Muscle of leg (tissue), 3 donors: ENCODE measurements at regions not wholly inside any gene's neighbourhood (a gene's known extent, or its start where the extent isn't known, plus 50 kb on each side); places are given as distances from the start of the nearest gene placed in this dataset.

Experiments
- DNase-seq: peaks from one replicate; pipeline ENCODE4 v3.0.0; 2013
- H3K27ac ChIP-seq: one replicate; pipeline ENCODE4 v1.5.1; 2013; ENCODE audit warnings: mild to moderate bottlenecking, low read length, control low read depth
- H3K27me3 ChIP-seq: one replicate; pipeline ENCODE4 v1.6.1; 2013; ENCODE audit warnings: low read length; ENCODE audit not compliant: control insufficient read depth, insufficient read depth
- H3K36me3 ChIP-seq: one replicate; pipeline ENCODE4 v1.6.1; 2013; ENCODE audit warnings: low read length; ENCODE audit not compliant: control insufficient read depth, insufficient read depth
- H3K4me1 ChIP-seq: one replicate; pipeline ENCODE4 v1.6.1; 2013; ENCODE audit warnings: low read length; ENCODE audit not compliant: control insufficient read depth, insufficient read depth
- H3K4me3 ChIP-seq: one replicate; pipeline ENCODE4 v1.5.1; 2013; ENCODE audit warnings: low read length, control low read depth
- H3K9me3 ChIP-seq: replicated peaks from 2 replicates; pipeline ENCODE4 v1.6.1; 2013; ENCODE audit warnings: low read depth, low read length; ENCODE audit not compliant: control insufficient read depth
- WGBS: methylation state at CpG from one replicate; pipeline ENCODE4 v1.1.5; 2013; ENCODE audit warnings: missing lambda C conversion rate; ENCODE audit not compliant: insufficient coverage; 5-methylcytosine and 5-hydroxymethylcytosine counted together

DNA sequence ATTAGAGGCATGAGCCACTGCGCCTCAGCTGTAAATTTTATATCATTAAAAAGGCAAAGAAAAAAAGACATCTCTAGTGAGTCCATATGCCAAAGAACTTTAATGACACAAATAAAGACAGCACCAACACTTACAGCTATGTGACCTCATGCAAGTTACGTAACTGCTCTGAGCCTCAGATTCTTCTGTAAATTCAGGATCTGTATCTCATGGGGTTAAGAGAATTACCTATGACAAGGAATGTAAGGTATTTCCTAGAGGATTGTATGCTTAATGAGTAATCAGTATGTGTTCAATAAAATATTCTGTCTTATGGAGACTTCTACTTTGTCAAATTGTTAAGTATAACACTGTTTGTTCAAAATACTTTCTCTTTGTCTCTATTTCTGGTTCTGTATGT lies 274.0 kb upstream of the GLI3 start:
- no peak for DNase-seq
- H3K4me1 ChIP-seq = no peaks in the 10 kb centered on the region
- H3K9me3 ChIP-seq = peaks cover 2% of the 10 kb centered on the region
- H3K36me3 ChIP-seq = no peaks in the 10 kb centered on the region
- no peak overlapping the region for H3K4me3 ChIP-seq
- WGBS = 80% methylated on average over 1 of the region's 2 CpGs
- H3K27me3 ChIP-seq = no peaks in the 10 kb centered on the region
- H3K27ac ChIP-seq = no peak overlapping the region

DNA sequence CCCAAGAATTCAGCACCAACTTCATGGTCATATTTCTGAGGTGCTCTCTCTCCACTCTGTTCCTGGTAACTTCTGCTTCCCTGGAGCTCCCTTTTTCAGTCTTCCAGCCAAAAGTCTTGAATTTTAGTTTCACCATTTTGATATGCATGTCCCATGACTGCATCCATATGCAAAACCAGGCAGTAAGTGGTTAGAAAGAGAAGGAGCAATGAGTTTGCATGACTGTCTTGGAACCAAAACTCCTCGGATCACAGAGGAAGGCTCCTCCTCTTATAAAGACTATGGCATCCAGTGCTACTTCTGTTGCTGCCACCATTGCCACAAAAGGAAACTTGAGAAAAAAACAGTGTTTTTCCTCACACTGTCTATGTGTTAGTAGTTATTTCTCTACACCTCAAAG lies 269.1 kb upstream of the GLI3 start:
- no peaks in the 10 kb centered on the region for H3K9me3 ChIP-seq
- no peaks in the 10 kb centered on the region for H3K4me1 ChIP-seq
- no peak for DNase-seq
- H3K36me3 ChIP-seq = no peaks in the 10 kb centered on the region
- H3K27me3 ChIP-seq = no peaks in the 10 kb centered on the region
- no CpG with 5 or more reads among the region's 1 CpG for WGBS
- H3K27ac ChIP-seq = no peak overlapping the region
- no peak overlapping the region for H3K4me3 ChIP-seq

DNA sequence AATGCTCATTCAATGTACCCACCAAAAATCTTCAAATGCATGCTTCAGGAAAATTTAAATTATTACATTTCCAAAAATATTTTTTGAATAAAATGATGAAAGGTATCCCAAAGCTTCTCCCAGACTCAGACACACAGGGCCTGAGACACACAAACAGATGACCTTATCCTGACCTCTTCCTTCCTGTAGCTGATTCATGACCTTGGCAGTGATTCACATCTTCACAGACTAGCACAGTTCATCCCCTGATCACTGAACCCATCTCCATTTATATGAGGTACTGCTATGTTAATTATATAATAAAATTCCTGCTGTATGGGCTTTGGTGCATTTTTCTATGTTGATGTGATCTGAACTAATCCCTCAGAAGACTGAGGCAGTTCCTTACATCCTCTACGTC lies 265.0 kb upstream of the GLI3 start:
- Histone ChIP-seq H3K27ac (no peak overlapping the region), H3K36me3 (no peaks in the 10 kb centered on the region), H3K27me3 (no peaks in the 10 kb centered on the region), H3K9me3 (no peaks in the 10 kb centered on the region), H3K4me3 (no peak overlapping the region), H3K4me1 (no peaks in the 10 kb centered on the region)
- no CpG with 5 or more reads among the region's 1 CpG for WGBS
- DNase-seq = no peak

DNA sequence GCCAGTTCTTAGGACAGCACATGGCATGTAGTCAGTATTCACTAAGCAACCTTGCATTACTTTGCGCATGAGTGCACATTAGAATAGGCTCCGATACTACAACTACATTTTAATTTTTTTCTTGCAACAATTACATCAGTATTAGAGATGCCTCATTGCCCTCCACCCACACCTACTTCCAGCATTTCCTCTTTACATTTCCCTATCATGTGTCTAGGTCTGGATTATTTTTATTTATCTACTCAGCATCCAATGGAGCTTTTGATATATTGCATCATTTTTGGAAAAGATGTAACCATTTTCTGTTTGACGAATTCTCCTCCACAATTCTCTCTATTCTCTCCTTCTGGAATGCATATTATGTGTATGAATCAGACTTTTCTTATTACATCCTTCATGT lies 258.2 kb upstream of the GLI3 start:
- Histone ChIP-seq H3K4me1 (peaks cover 19% of the 10 kb centered on the region), H3K4me3 (no peak overlapping the region), H3K27ac (no peak overlapping the region), H3K9me3 (no peaks in the 10 kb centered on the region), H3K27me3 (peaks cover 3% of the 10 kb centered on the region), H3K36me3 (no peaks in the 10 kb centered on the region)
- 100% methylated on average over 1 of the region's 3 CpGs for WGBS
- no peak for DNase-seq

DNA sequence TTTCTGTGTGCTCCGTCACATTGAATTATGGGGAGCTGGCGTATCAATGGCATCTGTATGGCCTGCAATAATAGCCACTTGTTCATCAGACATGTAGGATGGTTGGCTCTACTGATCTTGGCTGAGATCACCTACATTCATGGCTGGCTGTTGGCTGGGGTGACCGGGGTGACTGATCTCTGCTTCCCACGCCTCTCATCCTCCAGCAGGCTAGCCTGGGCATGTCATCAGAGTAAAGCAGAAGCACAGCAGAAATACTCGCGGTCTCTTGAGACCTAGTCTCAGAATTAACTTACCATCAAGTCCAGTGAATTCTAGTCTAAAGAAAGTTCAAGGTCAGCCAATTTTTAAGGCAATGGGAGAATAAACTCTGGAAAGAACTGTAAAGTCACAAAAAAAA lies 257.7 kb upstream of the GLI3 start:
- 80% methylated on average over 3 of the region's 6 CpGs for WGBS
- peaks cover 3% of the 10 kb centered on the region for H3K27me3 ChIP-seq
- no peak overlapping the region for H3K27ac ChIP-seq
- no peaks in the 10 kb centered on the region for H3K36me3 ChIP-seq
- no peaks in the 10 kb centered on the region for H3K9me3 ChIP-seq
- peak; percentile 54 for DNase-seq
- H3K4me3 ChIP-seq = no peak overlapping the region
- H3K4me1 ChIP-seq = peaks cover 19% of the 10 kb centered on the region

DNA sequence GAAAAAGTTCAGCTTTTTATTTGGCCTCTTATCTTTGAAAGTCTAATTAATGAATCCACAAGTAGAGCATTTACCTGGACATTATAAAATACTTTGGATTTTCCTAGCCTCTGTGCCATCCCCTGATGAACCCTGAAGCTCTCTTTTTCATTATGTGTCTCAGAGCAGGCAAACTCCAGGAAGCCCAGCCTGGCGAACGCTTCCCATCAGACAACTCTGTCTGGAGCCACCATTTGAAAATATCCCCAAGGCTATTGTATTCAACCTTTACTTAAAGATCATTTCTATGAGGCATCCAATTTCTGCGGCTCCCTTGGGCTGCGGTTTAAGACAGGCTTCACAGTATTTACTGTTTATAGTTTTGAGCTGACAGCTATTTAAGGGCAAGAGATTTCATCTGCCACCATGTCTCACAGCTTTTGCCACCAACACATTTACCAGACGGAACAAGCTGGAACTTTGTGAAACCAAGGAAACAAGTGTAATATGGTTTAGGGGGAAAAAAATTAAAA lies 257.2 kb upstream of the GLI3 start:
- Histone ChIP-seq H3K27ac (peak overlapping the region; percentile 80), H3K36me3 (no peaks in the 10 kb centered on the region), H3K27me3 (peaks cover 3% of the 10 kb centered on the region), H3K4me3 (no peak overlapping the region), H3K9me3 (no peaks in the 10 kb centered on the region), H3K4me1 (peaks cover 19% of the 10 kb centered on the region)
- WGBS = 58% methylated on average over 2 of the region's 5 CpGs
- DNase-seq = peak; percentile 14

DNA sequence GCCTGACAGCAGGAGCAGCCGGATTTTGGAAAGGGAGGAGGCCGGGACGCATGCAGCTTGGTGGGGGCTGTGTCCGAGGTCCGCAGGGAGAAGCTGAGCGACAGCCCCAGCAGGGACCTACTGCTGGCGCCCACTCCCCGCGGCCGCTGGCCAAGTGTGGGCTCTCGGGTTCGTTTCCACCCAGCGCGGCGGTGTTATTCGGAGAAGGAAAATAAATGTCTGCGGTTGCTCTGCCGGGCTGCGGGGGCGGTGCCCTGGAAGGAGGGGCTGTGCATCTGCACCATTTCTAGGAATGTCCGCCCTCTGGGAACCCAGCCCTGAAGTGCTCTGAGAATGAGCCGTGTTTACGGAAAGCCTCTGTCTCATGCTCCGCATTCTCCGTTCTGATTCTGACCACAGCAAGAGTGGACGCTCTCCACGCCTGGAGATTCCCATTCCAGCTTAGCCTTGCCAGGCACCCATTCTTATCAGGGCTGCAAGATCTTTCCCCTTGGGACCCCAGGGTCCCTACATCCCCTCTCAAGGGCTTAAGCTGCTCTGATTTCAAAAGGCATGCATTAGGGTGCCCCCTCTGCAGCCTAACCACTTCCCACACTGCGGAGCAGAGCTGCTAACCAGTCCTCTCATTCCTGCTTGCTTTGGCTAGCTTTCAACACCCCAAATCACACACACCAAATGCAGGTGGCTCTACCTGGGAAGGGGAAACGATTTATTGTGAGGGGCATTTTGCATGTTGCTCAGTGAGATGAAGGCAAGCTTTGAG lies 256.6 kb upstream of the GLI3 start:
- under 1% methylated on average over 27 of the region's 29 CpGs for WGBS
- peaks cover 3% of the 10 kb centered on the region for H3K27me3 ChIP-seq
- peak overlapping the region; percentile 53 for H3K4me3 ChIP-seq
- peak; percentile 95 for DNase-seq
- H3K9me3 ChIP-seq = no peaks in the 10 kb centered on the region
- peak overlapping the region; percentile 80 for H3K27ac ChIP-seq
- no peaks in the 10 kb centered on the region for H3K36me3 ChIP-seq
- peaks cover 19% of the 10 kb centered on the region for H3K4me1 ChIP-seq

DNA sequence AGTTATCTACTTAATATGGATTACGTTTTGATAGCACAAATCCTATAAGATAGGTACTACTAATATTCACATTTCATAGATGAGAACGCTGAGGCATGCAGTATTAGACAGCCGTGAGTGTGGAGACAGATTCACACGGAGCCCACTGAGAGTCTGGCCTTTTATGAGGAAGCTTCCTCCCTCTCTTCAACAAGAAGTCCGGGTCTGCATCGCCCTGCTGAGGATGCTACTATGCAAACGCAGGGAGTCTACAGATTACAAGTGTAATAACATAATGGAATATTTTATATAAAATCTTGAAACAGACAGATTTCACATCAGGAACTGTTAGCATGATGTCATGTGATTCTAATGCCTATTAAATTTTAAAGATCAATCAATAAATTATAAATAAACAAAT lies 255.9 kb upstream of the GLI3 start:
- H3K4me1 ChIP-seq = peaks cover 19% of the 10 kb centered on the region
- H3K9me3 ChIP-seq = no peaks in the 10 kb centered on the region
- DNase-seq = peak; percentile 48
- peak overlapping the region; percentile 74 for H3K27ac ChIP-seq
- peaks cover 3% of the 10 kb centered on the region for H3K27me3 ChIP-seq
- H3K36me3 ChIP-seq = no peaks in the 10 kb centered on the region
- peak overlapping the region; percentile 53 for H3K4me3 ChIP-seq
- WGBS = 40% methylated on average over 1 of the region's 7 CpGs

DNA sequence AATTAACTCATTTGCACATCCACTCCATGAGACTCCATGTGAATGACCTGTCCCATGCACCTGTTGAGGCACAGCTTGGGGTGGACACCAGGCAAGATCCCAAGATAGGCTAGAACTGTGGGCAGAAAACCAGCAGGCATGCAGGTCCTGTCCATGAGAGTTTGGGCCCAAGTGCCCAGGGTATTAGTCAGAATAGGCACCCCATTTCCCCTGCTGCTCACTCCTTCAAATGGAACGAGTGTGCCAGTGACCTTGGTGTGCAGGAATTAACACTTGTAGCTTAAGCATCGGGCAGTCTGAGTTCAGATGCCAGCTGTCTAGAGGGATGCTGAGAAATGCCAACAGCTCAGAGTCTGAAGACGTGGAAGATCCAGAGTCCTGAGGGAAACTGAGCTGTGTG lies 254.1 kb upstream of the GLI3 start:
- Histone ChIP-seq H3K4me1 (peaks cover 19% of the 10 kb centered on the region), H3K9me3 (no peaks in the 10 kb centered on the region), H3K4me3 (no peak overlapping the region), H3K27ac (no peak overlapping the region), H3K36me3 (no peaks in the 10 kb centered on the region), H3K27me3 (peaks cover 3% of the 10 kb centered on the region)
- WGBS = 75% methylated on average over 3 of the region's 3 CpGs
- peak; percentile 13 for DNase-seq

DNA sequence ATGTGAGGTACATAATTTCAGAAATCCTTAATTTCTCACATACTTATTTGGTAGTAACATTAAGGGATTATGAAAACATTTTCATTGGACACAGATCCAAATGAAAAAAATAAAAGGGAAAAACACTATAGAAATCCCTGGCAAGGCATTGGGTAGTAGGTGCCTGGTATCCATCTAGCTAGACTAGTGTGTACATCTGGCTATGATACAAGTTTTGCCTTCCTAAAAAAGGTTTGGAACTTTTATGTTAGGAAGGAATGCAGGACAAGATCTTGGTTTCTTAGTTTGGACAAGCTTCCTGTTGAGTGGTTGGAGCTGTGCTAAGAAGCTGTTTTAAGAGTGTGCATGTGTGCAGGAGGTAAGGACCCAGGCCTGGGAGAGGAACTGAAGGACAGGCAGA lies 252.3 kb upstream of the GLI3 start:
- Histone ChIP-seq H3K36me3 (no peaks in the 10 kb centered on the region), H3K4me3 (no peak overlapping the region), H3K4me1 (peaks cover 14% of the 10 kb centered on the region), H3K27ac (no peak overlapping the region), H3K9me3 (no peaks in the 10 kb centered on the region), H3K27me3 (peaks cover 3% of the 10 kb centered on the region)
- no peak for DNase-seq

DNA sequence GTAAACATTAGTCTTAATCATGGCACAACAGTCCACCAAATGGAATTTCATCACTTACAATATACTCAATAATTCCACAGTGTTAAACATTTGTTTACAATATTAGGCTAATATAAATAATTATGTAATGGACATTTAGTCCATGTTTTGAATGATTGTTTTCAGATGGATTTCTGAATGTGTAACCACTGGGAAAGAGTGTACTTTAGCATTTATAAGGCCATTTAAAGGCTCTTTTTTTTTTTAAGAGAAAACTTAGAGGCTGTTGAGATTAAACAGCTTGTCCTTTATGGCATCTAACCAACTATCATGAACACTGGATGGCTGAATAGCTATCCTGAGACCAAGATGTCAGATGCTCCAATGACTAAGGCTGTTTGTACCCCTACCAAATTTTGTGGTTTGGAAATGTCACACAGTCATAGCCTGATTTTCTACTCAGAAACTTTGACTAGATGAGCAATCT lies 248.3 kb upstream of the GLI3 start:
- no peaks in the 10 kb centered on the region for H3K27me3 ChIP-seq
- peak; percentile 32 for DNase-seq
- H3K27ac ChIP-seq = no peak overlapping the region
- H3K4me3 ChIP-seq = no peak overlapping the region
- no peaks in the 10 kb centered on the region for H3K9me3 ChIP-seq
- H3K4me1 ChIP-seq = peaks cover 4% of the 10 kb centered on the region
- H3K36me3 ChIP-seq = no peaks in the 10 kb centered on the region
